SK-N-SH treated with all-trans-retinoic acid at 6 μM for 48 hours (cell line): ENCODE measurements at regions not wholly inside any gene's neighbourhood (a gene's known extent, or its start where the extent isn't known, plus 50 kb on each side); places are given as distances from the start of the nearest gene placed in this dataset.

Experiments
- ARNTL ChIP-seq: fragments of 450-650 bp; formaldehyde crosslinking; IDR thresholded peaks from 2 replicates; pipeline ENCODE4 v1.5.0; 2020; ENCODE audit warnings: low read depth, mild to moderate bottlenecking, moderate library complexity, borderline replicate concordance
- ESRRG ChIP-seq: fragments of 250-450 bp; sonication (Bioruptor Pico); IDR thresholded peaks from 2 replicates; pipeline ENCODE4 v1.6.1; 2021; ENCODE audit warnings: mild to moderate bottlenecking
- PPARA ChIP-seq: fragments of 250-450 bp; sonication (Bioruptor Pico); IDR thresholded peaks from 2 replicates; pipeline ENCODE4 v1.5.0; 2020; ENCODE audit warnings: mild to moderate bottlenecking, borderline replicate concordance
- RARB ChIP-seq: fragments of 250-450 bp; sonication (Bioruptor Pico); IDR thresholded peaks from 2 replicates; pipeline ENCODE4 v1.8.0; 2021; ENCODE audit warnings: mild to moderate bottlenecking, moderate library complexity
- TOX ChIP-seq: fragments of 250-450 bp; sonication (Bioruptor Pico); IDR thresholded peaks from 2 replicates; pipeline ENCODE4 v1.8.0; 2021; ENCODE audit warnings: mild to moderate bottlenecking, moderate library complexity, borderline replicate concordance
- ZFP3 ChIP-seq: fragments of 250-450 bp; sonication (Bioruptor Pico); IDR thresholded peaks from 2 replicates; pipeline ENCODE4 v1.5.0; 2020; ENCODE audit warnings: mild to moderate bottlenecking, moderate library complexity
- ZFP30 ChIP-seq: fragments of 450-650 bp; formaldehyde crosslinking; IDR thresholded peaks from 2 replicates; pipeline ENCODE4 v1.5.0; 2022; ENCODE audit warnings: mild to moderate bottlenecking, moderate library complexity
- ZNF565 ChIP-seq: fragments of 450-650 bp; formaldehyde crosslinking; conservative IDR thresholded peaks from 2 replicates; pipeline ENCODE4 v1.5.0; 2020; ENCODE audit warnings: low read depth, mild to moderate bottlenecking, moderate library complexity
- TF ChIP-seq, protein P1 (sequence below): fragments of 250-450 bp; sonication (Bioruptor Pico); IDR thresholded peaks from 2 replicates; pipeline ENCODE4 v1.5.1; 2020; ENCODE audit warnings: low read depth, mild to moderate bottlenecking, moderate library complexity
- TF ChIP-seq, protein P2 (sequence below): fragments of 250-450 bp; sonication (Bioruptor Pico); IDR thresholded peaks from 2 replicates; pipeline ENCODE4 v1.8.0; 2020; ENCODE audit warnings: mild to moderate bottlenecking, moderate library complexity, borderline replicate concordance

DNA sequence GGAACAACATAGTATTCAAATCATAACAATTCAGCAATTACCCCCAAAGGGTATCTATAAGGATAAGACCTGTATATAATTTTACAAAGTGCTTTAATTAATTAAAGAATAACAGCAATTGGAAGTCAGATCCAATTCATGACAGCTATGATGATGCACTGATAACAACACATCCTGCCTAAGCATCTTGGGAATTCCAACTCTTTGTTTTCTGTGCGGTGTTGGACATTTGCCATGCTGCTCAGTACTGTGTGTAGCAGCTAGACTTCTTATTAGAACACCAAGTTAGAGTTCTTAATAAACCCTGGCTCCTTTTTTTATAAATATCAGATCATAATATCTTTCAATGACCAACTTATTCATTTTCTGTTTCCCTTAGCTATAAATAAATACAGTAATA lies 209.0 kb downstream of the SEC61B start:
- TF ChIP-seq ZFP3 (CRISPR knock-in tag) = no peak
- TF ChIP-seq, protein P1, sequence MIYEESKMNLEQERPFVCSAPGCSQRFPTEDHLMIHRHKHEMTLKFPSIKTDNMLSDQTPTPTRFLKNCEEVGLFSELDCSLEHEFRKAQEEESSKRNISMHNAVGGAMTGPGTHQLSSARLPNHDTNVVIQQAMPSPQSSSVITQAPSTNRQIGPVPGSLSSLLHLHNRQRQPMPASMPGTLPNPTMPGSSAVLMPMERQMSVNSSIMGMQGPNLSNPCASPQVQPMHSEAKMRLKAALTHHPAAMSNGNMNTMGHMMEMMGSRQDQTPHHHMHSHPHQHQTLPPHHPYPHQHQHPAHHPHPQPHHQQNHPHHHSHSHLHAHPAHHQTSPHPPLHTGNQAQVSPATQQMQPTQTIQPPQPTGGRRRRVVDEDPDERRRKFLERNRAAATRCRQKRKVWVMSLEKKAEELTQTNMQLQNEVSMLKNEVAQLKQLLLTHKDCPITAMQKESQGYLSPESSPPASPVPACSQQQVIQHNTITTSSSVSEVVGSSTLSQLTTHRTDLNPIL = no peak
- TF ChIP-seq, protein P2, sequence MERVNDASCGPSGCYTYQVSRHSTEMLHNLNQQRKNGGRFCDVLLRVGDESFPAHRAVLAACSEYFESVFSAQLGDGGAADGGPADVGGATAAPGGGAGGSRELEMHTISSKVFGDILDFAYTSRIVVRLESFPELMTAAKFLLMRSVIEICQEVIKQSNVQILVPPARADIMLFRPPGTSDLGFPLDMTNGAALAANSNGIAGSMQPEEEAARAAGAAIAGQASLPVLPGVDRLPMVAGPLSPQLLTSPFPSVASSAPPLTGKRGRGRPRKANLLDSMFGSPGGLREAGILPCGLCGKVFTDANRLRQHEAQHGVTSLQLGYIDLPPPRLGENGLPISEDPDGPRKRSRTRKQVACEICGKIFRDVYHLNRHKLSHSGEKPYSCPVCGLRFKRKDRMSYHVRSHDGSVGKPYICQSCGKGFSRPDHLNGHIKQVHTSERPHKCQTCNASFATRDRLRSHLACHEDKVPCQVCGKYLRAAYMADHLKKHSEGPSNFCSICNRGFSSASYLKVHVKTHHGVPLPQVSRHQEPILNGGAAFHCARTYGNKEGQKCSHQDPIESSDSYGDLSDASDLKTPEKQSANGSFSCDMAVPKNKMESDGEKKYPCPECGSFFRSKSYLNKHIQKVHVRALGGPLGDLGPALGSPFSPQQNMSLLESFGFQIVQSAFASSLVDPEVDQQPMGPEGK (CRISPR knock-in tag) = no peak
- TF ChIP-seq ESRRG (CRISPR knock-in tag) = no peak
- no peak for TF ChIP-seq ZFP30 (CRISPR knock-in tag)
- TF ChIP-seq ARNTL (CRISPR knock-in tag) = no peak
- TF ChIP-seq RARB (CRISPR knock-in tag) = no peak
- TF ChIP-seq TOX (CRISPR knock-in tag) = no peak
- no peak for TF ChIP-seq ZNF565
- TF ChIP-seq PPARA (CRISPR knock-in tag) = no peak
